ENCODE measurements at regions not wholly inside any gene's neighbourhood (a gene's known extent, or its start where the extent isn't known, plus 50 kb on each side); places are given as distances from the start of the nearest gene placed in this dataset.

DNA sequence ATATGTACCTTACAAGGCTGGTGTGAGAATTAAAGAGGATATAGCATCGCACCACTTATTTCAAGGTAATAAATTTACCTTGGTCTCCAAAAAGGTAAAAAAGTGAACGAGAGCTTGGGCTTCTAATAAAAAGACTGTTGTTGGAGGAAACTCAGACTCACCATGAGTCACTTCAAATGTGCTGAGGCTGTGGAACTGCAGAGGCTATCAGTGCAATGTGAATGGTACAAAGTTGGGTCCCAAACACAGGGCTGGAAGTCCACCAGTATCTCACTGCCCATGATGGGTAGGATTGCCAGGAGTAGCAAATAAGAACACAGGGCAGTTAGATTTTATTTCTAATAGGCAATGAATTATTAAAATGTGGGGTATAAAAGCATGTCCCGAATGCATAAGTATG is 200.6 kb downstream of the MAFB start:
- DNase-seq, result no peak

DNA sequence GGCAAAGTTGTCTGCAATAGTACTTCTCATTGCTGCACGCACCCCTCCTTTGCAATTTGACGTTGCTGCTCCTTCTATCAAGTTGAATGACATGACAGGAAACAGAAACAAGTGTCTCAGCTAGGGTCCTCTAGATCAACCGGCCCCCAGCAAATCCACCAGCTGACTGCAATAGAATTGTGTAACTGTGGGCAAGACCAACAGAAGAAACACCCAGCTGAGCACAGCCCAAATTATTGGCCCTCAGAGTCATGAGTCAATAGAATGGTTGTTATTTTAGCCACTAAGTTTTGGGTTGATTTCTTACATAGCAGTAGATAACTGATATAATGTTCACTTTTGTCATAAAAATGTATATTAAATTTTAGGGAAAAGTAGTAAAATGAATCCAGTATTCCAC is 202.7 kb downstream of the MAFB start:
- no peak for DNase-seq

DNA sequence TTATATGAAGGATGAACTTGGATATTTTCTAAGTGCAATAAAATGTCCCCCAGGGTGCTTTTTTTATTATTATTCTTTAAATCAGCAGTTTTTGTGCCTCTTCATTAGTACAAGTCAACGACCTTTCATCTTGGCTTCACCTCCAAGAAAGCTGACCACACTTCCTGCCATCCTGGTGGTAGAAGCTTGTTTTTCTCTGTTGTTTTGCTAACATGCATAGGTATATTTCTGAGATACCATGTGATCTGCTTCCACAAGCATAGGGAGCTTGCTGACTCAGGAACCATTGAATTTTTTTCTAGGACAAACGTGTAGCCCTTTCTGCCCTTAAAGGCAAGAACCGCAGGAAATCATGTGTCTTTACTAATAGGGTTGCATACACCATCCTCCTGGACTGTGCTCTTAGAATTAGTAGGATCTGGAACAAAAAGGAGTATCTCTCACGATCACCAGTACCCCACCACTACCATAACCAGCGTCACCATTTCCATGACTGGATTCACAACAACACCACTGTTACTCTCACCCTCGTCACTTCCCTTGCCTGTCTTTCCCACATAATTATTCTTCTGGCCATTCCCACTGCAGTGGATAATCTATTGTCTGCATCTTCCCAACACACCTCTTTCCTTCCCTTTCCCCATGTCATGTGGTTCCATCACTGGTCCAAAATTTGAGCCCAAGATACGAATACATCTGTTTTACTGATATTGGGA is 207.1 kb downstream of the MAFB start:
- DNase-seq, result no peak

DNA sequence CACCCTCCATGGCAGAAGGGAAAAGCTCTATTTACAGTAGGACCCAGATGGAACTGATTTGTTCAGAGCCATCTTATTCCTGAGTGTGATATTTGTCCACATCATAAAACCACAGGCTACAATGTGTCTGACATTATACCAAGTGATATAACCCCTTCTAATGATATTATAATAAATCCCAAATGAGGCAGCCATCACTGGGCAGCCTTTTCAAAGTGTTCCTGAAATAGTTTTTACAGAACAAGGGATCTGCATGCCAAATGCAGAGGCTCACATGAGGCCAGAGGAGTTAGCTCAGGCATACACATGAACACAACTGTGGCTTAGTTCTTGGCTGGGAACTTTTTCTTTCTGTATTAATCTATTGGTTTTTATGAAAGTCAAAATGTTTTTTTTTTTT is 207.7 kb downstream of the MAFB start:
- DNase-seq, result no peak

DNA sequence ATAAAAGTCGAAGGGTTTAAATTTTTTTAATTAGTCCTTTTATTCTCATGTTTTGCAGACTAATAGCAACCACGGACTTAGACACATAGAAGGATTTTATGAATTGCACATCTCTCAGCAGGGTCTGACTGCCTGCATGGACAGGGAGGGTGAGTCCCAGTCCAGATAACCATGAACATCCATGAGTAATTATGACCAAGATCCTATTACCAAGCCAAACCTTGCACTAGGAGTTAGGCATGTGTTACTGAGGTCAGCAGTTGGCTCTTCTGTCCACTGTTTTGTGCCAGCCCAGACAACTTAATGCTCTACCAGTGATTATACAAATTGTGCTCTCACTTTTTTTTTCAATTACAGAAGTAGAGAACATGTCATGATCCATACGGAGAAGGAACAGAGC is 211.2 kb downstream of the MAFB start:
- no peak for DNase-seq

DNA sequence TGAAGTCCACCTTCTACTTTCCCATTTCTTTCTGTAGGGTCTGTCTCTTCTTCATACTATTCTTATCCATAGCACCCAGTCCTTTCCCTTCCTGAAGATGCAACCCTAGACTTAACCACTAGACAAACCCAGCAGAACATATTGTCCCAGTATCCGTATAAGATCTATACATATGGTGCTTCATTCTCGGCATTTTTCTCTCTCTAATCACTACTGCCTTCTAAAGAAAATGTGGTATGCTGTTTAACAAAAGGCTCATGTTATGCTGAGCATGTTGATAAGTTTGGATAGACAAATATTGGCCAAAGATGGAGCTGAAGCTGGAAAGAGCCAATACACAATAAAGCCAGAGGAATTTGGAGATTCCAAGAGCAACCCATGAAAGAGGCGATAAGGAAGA is 212.6 kb downstream of the MAFB start:
- DNase-seq, result no peak

DNA sequence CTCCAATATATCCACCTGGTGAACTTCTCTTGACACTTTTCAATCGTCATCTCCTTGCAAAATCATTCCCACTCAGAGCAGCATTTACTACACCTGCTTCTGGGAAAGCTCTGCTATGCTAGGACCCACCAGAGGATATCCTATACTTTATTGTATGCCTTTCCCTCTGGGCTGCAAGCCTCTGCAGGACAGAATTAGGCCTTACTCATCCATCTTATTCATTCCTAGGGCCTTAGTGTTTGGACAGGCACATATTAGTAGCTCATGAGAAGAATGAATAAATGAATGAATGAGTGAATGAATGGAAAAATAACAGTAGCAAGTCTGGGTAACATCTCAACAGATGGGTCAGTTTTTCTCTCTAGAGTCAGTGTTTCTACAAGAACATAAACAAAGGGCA is 216.1 kb downstream of the MAFB start:
- DNase-seq, result no peak

DNA sequence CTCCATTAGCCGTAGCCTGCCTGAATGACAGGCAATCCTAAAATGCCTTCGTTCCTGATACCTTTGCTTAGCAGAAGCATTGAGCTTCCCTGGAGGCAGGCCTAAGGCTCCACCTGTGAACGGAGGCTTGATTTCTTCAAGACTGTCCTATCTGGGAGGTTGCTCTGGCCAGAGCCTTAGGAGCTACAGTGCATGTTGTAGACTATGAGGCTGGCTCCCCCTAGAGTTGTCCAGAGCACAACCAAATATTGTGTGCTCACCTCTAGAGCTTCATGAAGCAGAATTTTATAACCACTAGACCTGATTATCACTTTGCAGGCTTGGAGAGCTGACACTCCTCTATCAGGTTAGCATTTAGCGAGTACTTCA is 217.8 kb downstream of the MAFB start:
- DNase-seq, result no peak

DNA sequence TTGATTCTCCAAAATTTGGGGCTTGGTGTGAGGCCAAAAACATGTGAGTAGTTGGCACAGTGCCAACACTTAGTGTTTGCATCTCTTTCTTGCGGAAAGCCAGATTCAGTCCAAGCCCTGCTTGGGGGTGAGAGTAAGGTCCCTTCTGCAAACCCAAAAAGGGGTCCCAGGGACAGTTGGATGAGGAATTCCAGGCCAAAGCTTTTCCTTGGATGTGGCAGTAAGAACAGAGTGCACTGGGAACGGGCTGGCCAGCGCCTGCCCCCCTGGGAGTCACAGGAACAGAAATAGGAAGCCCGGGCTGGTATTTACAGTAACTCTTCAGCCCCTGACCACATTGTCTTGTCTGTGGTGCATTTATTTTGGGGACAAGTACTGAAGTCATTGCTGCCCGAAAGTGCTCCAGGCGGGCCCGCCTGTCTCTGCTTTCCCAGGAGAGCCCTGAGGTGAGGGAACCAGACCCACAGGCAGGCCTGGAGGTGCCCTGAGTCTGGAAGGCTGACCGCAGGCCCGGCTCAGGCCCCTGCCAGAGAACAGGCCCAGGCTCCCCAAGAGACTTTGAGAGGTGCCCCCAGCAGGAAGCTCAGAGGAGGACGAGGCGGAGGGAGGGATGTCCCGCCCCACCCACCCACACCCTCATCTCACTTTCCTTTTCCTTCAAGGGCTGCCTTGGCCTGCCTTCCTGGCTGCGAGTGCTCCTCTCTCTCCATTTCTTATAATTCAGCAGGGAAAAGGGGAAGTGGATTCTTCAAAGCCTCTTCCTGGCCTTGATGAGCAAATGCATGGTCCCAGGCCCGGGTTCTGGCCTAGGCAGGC is 218.4 kb downstream of the MAFB start:
- no peak for DNase-seq

DNA sequence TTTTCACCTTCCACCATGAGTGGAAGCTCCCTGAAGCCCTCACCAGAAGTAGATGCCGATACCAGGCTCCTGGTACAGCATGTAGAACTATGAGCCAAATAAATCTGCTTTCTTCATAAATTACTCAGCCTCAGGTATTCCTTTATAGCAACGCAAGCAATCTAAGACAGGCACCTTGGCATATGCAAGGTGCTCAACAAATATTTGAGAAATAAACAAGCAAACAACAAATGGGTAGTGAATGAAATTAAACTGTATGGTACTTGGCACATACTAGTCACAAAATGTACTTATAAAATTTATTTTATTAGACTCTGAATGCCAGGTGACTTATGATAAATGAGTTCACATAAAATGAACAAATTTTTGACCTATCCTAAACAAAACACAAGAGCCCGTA is 220.3 kb downstream of the MAFB start:
- no peak for DNase-seq

DNA sequence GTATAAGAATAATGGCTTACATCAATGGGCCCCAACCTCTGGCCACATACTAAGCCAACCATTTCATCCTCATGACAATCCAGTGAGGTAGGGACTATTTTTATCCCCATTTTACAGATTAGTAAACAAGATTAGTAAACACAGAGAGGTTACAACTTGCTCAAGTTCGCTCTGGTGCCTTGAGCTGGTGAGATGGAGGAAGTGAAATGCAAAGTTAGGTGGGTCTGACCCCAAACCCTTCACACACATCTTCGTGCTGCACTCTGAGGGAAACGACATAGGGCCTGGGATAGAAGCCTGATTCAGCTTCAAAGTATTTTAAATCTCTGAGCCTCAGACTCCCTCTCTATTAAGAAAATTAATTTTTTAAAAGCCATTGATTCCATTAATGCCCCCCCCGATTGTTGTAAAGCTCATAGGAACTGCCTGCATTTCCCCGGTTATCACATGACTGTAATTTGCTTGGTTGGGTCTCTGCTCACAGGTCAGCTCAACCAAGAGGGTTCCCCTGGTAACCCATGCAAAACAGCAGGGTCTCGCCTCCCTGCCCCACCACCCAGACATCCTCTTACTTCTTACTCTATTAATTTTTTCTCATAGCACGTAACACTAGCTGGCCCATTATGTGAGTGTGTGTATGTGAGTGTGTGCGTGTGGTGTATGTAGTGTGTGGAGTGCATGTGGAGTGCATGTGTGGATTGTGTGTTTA is 221.2 kb downstream of the MAFB start:
- no peak for DNase-seq

DNA sequence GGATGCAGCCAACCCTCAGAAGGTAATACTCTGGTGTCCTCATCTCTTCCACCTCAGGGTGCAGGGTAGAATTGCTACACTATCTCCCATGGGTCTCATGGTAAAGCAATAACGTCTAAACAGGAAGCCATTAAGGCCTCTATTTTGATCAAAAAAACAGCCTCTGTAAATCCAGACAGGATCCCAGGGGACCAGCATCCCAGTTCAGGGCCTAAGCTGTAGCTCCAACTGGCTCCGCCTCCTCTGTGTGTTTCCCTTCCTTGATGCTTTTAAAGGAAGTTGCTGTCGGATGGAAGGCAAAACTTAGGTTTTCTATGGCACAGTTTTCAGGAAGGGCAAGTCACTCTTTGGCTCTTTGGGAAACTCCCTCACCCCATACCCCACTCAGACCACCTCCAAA is 222.0 kb downstream of the MAFB start:
- DNase-seq, result no peak

DNA sequence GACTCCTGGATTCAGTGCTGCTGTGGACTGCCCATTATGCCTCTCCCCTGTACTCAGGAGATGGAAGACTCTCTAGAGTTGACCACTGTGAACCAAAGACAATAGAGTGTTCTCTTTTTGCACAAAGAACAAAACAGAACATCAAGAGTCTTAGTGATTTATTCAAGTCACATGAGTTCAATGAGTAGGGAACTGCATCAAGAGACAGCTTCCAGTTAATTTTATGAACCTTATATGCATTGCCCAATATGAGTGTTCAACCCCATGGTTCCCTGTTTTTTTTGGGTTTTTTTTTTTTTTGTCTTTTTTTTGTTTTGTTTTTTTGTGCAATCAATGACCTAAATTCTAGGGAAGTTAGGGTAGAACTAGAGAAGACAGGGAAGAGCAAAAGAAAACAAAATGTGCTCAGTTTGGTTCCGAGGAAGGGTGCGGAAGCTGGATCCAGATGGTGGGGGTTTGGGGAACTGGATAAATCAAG is 224.3 kb downstream of the MAFB start:
- DNase-seq, result no peak

DNA sequence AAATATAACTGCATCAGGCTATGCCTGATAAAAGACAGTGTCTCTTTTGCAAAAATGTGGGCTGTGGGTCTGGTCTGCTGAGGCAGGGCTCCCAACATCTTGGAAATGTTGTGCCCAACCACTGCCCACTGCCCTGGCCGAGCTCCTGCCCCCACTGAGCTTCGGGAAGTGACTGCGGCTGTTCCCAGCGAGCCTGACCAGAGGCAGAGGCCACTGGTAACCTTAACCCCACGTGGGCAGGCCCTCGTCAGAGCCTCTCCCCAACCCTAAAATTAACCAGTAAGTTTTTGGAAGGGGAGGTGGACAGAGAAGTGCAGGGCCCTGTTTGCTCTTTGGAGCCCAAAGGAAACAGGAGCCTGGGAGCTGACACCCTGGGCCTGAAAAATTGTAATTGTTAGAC is 225.9 kb downstream of the MAFB start:
- no peak for DNase-seq

DNA sequence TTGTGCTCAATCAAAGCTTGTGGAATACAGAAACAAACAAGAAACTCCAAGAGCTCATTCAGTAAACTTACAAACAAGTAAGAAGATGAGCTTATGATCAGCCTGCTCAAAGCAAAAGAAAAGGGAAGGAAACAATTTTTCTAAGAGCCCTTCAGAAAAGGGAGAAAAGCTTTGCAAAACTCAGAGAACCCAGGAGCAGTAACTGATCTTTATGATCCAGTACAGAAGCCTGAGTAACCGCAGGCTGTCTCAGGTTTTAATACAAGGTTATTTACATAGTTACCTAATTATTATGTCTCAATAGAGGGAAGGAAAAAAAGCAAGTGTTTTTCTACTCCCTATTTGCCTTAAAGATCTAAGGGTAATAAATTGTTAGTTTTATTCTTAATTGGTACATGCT is 226.5 kb downstream of the MAFB start:
- no peak for DNase-seq

DNA sequence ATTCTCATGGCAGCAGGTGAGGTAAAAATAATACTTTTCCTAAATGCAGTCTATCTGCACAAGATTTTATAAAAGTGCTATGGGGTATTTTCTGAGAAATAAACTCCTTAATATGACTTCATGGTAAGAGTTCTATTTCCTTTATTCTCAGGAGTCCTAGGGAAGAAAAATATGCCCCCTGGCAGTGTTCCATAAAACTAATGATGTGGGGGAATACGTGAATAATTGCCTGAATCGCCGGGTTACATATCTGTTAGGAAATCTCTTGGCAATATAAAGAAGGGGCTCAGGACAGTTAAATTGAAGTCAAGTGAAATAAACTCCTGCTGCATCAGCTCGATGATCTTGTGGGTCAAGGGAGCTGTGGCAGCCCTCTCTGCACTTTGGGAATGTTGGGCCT is 229.7 kb downstream of the MAFB start:
- no peak for DNase-seq

DNA sequence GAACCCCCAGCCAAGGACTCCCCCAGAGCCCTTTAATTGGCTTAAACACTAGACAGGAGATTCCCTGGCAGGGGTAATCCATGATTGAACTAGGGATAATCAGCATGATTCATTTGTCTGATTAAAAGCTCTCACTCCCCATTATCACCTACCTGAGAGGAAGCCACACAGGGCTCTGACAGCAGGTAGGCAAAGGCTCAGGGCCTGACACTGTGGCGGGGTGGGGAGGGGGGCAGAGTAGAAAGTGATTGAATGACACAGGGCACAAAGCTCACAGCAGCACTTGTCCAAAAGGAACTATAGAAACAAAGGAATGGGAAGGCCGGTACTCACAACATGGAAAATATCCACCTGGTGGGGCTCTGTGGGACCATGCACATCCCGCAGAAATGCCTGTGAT is 231.6 kb downstream of the MAFB start:
- DNase-seq, result no peak

DNA sequence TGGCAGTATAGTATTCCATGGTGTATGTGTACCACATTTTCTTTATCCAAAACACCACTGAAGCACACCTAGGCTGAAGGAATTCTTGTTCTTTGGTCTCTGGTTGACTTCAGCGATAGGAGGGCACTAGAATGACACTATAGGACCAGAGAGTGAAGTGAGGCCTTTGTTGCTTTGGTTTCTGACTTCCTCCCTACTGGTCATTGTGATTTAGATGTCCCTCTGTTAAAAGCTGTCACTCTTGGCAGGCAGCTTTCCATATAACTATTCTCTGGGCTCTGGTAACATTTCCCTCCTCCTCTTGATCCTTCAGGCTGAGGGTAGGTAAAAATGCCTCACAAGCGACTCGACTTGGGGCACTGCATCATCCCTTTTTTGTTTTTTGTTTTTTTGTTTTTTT is 236.3 kb downstream of the MAFB start:
- DNase-seq, result no peak

DNA sequence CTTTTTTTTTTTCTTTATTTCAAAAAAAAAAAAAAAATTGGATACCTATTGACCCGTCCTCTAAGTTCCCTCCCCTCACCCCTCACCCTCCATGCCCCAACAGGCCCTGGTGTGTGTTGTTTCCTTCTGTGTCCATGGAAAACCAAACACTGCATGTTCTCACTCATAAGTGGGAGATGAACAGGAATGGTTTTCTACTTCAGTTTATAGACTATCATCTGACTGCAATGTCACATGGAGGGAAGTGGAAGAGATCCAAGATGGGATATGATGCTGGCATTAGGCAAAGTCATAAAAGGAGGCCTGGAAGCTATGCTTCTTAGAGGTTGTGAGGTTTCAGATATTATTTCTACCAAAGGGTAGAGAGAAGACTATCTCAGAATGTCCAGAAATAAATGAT is 237.5 kb downstream of the MAFB start:
- no peak for DNase-seq

DNA sequence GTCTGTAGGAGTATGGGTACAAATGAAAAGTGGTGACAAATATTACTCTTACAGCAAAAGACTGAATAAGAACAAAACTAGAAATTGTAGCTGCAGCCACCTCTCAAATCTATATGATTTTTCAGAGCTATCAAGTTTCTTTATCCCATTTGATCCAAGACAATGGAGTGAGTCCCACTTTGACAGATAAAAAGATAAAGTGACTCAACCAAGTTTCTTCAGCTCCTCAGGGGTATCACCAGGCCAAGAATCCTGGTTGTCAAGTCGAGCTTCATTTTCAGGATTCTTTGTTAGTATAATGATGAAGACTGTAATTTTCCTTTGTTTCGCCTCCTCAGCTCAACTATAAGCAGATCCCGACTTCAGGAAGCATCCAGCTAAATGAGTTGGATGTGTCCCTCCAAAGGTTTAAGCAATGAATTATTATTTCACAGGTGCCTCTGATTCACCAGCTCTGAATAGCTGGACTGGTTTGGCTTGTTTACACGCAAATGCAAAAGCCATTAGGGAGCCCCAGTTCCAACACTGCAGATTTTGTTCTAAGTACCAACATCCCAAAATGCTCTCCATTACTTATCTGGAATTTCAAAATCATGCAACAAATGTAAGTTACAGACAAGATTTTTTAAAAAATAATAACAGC is 238.9 kb downstream of the MAFB start:
- no peak for DNase-seq

DNA sequence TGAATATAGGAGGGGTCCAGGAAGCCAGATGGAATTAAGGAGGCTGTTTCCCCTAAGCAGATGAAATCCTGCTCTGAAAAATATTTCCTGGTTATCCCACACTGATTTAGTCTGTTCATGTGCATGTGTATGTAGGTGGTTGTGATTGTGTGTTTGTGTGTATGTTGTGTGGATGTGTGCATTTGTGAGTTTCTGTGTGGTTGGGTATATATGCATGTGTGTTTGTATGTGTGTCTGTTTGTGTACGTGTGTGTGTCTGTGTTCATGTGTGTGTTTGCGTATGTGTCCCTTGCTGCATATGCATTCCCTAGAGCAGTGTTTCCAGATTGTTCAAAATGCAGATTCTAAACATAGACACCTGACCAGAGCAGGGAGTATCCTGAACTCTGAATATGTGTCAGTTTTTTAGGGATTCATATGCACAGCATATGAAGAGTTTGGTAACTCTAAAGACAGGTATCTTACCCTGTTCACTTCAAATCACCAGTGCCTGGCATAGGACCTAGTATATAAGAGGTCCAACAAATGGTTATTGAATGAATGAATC is 239.8 kb downstream of the MAFB start:
- no peak for DNase-seq

DNA sequence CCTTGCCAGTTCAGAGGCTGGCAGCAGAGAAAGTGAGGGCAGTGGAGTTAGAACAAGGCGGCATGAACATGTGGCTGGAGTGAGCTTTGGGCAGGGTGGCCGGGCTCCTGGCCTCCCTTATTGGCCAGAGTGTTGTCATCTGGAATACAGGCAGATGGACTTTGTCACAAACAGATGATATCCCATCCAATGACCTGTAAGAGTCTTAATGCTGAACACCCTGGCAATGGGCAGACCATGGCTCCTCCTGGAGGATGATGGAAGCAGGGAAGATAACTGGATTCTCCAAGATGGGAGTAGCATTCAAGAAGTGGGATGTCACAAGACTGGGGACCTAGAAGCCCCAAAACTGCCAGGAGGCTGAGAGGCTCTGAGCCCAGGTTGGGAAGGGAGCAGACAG is 242.1 kb downstream of the MAFB start:
- DNase-seq, result no peak

DNA sequence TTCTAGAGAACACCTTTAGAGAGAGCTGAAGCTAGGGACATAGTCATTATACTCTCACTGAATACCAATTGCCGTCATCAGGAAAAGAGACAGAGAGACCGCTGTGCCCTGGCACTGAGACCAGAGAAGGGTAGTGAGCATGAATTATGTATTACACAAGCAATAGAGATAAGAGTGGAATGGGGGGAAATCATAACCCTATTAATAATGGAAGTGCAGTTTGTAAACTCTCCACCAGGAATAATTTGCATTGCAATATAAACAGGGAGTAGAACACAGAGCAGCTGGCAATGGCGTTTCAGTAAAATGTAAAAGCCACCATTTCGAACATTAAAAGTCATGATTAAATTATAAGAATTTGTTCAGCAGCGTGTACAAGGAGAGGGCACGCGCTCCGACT is 244.5 kb downstream of the MAFB start:
- DNase-seq, result no peak

Measured in NCI-H2081 (cell line).